ENCODE measurements at regions not wholly inside any gene's neighbourhood (a gene's known extent, or its start where the extent isn't known, plus 50 kb on each side); places are given as distances from the start of the nearest gene placed in this dataset.
"Not testable (repeated sequence)": the region's sequence is repeated elsewhere in the genome, so short reads cannot be mapped to it uniquely, and the experiment has no call there.

DNA sequence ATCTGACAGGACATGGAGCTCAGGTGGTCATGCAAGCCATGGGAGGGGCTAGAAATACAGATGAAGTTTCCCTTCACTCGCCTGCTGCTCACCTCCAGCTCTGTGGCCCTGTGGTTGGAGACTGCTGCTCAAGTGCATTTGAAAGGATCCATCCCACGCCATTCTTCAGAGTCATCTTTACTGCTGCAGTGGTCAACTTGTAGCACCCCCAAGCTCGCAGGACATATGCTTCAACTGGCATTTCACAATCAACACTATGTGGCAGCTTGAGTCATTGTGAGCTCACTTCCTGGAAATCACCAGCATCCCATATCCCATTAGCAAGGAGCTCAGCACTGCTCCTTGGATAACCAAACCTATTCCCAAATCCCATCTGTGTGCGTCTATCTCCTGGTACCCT lies 116.2 kb upstream of the TP53BP2 start:
- not testable (repeated sequence) for TF ChIP-seq CTCF (conservative IDR thresholded peaks at IDR 0.05 in 1 of 2, IDR thresholded peaks at IDR 0.05 in 1 of 2; ENCODE audit: low read depth in 1 of 2, low read length in 2 of 2); EZH2 (IDR thresholded peaks at IDR 0.05; ENCODE audit: low read length, missing control alignments)

Measured in fibroblast of lung (primary cell).